CD1c-positive myeloid dendritic cell (primary cell): ENCODE measurements at regions not wholly inside any gene's neighbourhood (a gene's known extent, or its start where the extent isn't known, plus 50 kb on each side); places are given as distances from the start of the nearest gene placed in this dataset.

ENCODE experiments used
- DNase-seq: peaks from one replicate; pipeline ENCODE4 v3.0.0-alpha.2; 2016; ENCODE audit errors: extremely low spot score

DNA sequence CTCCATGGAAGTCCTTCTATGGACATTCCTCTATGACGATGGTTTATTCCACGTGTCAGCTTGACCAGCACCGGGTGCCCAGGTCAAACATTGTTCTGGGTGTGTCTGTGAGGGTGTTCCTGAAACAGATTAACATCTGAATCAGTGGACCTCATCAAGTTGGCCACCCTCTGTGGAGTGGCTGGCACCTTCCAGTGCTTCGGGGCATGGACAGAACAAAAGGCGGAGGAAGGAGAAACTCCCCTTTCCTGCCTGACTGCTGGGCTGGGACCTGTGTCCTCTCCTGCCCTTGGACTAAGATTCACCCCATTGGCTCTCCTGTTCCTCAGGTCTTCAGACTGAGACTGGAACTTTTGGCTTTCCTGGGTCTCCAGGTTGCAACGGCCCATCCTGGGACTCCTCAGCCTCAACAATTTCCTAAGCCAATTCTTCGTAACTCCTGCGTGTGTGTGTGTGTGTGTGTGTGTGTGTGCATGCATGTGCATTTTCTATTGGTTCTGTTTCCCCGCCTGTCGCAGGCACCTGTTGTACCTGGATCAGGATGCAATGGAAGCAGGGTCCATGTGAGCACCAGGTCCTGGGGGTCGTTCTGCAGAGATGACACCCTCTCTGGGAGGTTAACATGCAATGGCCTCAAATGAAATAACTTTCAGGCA, 357.2 kb upstream of the SALL3 start:
- no peak for DNase-seq

DNA sequence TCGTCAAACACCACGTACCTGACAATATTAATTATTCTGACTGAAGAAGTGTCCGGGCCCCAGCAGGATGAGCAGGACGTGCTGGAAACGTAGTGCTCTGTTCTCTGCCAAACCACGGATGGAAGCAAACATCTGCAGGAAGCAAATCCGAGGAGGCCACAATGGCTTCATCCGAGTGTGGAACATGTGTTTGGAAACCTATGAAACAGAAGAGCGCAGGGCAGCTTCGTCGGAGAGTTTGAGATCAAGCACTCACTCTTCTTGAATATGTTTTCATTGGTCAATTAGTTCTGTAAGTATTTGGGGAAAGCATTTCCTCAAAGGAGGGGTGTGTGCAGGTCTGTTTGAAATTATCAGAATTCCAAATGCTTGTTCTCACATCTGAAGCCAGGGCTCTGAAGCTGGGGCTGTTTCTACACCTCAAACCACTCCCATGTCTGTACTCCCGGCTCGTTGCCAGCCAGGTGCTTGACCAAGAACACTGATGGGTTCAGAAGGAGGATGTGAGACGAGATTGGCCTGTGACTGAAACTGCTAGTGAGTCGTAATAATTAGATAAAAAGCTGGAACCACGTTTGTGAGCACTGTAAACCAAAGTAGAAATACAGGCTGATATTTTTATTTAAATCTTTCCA, 356.6 kb upstream of the SALL3 start:
- DNase-seq: no peak

DNA sequence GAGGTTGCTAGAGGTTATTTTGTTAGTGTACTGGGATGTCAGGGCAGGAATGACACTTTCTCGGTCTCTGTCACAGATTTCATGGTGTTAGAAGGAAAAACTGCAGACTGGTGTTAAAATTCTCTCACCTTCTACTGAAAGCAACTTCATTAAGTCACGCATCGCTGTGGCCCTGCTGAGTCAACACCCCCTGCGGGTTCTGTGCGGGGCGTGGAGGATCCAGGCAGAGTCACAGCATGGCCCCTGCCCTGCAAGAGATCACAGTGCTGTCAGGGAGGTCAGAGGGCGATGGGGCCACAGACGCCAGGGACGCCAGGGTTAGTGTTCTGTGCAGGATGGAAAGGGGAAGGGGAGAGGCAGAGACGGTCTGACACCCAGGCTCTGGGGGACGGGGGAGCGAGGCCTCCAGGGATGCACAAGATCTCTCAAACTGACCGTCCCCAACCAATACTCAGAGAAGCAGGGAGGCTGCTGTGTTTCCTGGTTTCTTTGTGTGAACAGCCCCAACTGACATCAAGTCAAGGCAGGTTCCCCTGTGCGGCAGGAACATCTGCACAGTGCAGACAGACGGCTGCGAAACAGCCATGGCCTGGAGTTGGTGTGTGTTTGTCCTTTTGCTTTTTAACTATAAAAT, 354.9 kb upstream of the SALL3 start:
- DNase-seq: no peak

DNA sequence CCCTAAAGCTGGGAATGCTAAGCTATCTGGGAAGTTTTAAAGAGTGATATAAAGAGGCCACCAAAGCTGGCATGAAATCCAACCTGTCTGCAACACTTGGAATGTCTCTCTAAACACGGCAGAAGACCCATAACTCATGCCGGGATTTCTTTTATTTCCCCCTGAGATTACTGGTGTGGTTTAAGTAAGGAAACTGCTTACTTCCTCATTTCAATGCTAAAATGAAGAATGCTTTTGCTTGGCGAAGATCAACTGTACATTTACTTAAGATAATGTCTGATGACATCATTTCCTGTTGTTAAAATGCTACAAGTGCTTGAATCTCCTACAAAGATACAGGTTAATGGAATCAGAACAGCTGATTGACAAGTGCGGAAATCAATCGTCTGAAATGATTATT, 353.8 kb upstream of the SALL3 start:
- peak; percentile 24 for DNase-seq

DNA sequence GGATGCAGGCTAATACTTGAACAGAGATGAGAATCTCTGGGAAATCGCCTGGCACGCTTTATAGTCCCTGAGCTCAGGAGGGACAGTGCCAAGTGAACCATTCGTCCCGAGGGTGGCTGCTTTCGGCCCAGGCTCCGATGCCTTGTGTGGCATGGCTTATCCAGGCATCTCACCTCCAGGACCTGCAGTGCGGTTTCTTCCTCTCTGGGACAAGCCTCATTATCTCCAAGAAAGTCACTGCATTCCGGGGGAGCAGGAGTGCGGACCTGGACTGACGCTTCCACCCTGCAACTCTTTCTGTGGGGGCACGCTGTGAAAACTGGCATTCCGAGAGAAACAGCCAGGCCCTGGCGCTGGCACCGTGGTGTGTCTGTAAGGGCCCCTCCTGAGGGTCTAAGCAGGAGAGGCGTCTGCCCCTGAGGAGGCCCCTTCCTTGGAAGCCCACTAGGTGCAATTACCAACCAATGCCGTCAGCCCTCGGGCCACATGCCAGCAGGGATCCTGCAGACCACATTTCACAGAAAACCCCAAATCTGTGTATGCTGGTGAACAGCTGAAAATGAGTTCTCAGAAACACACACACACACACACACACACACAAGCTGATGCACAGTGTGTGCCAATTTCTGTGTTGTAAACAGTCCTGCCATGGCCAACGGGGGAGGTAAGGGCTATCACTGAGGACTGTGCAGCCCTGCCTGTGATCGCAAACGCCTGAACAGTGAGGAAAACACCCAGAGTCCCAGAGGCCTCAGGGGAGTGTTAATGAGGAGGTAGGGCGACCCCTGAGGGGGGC, 351.9 kb upstream of the SALL3 start:
- DNase-seq: no peak

DNA sequence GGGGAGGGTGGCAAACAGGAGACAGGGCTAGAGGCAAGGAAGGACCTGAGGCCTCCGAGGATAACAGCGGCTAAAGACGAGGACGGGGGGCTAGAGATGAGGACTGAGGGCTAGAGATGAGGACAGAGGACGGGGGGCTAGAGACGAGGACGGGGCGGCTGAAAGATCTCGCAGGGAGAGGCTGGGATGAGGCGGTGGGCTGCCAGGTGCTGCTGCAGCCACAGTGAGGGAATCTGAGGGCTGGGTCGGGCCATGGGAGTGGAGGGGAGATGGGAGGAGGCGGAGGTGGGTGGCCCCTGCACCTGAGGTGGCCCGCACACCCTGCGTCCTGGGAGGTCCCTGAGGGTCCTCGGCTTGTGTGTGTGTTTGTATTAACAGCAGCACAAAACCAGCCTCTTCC, 350.2 kb upstream of the SALL3 start:
- DNase-seq: no peak

DNA sequence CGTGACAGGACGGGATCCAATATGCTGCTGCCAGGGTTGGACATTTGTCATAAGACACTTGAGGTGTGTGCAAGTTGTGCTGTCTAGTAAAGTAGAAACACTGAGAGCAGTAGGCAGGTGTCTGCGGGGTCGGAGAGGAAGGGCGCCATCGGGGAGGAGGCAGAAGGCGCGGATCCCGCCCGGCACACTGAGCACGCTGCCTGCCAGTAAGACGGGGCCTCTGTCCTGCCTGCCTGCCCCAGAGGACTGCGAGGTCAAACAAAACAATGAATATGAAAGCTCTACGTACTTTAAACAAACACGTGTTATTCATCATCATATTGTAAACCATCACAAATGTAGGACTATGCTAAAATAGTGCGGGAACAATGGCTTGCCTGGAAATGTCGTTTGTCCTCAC, 349.3 kb upstream of the SALL3 start:
- DNase-seq: no peak

DNA sequence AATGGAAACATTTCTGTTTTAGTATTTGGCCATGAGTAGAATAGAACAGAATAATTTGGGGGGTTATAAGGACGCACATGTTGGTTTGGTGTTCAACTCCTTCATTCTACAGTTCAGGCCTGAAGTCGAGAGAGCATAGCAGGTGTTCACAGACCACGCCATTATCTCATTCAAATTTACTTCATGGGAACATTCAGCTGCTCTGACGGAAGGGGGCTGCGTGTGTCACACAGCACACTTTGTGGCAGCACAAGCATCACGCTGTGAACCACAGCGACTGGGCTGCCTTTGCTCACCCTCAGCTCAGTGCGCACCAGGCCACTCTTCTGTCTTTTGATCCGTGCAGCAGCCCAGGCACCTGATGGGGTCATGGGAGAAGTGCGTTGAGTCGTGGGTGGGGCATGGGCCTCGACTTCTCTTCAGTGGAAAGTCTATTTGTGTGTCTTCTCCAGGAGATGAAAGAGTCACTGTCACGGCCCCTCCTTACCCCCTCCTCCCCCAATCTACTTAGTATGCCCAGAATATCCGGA, 348.6 kb upstream of the SALL3 start:
- DNase-seq: no peak

DNA sequence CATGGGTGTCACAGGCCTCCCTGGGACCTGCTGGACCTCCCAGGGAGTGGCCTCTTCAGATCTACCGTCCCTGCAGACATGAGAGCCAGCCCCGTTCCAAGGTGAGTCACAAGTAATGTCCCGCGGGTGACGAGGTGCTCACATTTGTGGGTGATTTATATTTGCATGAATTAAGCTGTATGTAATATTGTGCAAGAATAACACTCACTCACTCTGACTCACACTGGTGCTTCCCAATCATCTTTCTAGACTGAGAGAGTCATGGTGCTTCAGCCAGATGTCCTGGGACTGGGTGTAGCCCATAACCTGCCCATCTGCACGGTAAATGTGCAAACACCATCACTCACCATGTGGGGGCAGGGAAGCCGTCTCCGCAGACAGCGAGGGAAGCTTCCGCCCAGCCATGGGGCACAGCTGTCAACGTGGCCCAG, 347.5 kb upstream of the SALL3 start:
- DNase-seq: peak; percentile 15

DNA sequence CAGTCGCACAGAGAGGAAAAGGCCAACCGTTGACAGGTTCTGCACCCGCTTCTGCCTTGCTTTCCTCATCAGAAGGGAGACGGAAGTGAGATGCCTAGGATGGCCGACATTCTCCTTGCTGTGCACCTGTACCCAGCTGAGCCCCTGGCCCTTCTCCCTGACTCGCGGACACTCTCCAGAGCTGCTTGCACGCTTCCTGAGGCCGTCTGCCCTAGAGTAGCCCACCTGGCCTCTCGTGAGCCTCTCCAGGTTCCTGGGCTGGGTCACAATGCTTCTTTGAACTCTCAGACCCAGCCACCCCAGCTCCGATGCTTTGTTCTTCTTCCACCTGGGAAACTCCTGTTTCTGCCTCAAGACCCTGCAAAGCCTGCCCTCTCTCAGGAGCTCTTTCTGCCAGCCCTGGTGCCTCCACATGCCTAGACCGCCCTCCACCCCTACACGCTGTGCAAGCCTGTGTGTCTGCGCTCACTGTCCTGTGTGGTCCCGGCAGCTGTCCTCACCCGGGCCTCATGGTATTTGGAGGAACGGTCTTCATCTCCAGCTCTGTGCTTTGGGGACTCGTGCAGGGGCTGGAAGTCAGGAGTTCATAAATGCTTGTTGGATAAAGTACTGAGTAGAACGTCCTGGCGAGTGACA, 345.4 kb upstream of the SALL3 start:
- DNase-seq: no peak

DNA sequence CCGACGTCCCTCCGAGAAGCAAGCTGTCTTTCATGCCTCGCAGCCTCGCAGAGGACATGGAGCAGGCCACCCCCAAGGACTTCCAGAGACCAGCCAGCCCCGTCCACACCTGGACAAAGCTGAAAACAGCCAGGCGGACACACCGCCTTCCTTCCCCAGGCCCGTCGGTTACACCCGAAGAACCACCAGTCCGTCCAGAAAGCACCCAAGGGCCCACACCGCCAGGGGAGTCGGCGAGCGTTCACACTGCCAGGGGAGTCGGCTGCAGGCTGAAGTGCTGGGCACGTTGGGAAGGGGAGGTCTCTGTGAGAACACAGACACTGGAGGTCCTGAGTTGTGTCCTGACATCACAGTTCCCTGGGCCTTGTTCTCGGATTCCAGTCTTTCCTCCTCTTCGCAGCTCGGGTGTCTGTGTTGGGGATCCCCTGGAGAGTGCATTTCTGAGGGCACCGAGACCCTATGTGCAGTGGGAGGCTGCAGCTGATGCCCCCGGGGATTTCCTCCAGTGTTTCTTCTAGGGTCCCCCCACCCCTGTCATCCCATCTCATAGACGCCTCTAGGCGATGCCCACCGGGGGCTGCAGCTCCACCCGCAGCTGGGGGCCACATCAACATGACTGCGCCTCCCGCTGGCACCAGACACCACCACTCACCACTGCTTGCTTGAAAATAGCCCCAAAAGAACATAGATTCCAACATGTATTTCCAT, 344.4 kb upstream of the SALL3 start:
- DNase-seq: no peak

DNA sequence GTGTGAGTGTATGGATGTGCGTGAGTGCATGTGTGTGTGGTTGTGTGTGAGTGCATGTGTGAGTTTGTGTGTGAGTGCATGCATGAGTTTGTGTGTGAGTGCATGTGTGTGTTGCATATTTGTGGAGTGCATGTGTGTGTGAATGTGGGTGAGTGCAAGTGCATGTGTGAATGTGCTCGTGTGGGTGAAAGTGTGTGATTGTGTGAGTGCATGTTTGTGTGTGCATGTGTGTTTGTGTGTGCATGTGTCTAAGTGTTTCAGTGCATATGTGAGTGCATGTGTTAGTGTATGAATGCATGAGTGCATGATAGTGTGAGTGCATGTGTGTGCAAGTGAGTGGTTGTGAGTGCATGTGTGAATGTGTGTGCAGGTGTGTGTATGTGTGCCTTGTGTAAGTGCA, 343.4 kb upstream of the SALL3 start:
- DNase-seq: no peak

DNA sequence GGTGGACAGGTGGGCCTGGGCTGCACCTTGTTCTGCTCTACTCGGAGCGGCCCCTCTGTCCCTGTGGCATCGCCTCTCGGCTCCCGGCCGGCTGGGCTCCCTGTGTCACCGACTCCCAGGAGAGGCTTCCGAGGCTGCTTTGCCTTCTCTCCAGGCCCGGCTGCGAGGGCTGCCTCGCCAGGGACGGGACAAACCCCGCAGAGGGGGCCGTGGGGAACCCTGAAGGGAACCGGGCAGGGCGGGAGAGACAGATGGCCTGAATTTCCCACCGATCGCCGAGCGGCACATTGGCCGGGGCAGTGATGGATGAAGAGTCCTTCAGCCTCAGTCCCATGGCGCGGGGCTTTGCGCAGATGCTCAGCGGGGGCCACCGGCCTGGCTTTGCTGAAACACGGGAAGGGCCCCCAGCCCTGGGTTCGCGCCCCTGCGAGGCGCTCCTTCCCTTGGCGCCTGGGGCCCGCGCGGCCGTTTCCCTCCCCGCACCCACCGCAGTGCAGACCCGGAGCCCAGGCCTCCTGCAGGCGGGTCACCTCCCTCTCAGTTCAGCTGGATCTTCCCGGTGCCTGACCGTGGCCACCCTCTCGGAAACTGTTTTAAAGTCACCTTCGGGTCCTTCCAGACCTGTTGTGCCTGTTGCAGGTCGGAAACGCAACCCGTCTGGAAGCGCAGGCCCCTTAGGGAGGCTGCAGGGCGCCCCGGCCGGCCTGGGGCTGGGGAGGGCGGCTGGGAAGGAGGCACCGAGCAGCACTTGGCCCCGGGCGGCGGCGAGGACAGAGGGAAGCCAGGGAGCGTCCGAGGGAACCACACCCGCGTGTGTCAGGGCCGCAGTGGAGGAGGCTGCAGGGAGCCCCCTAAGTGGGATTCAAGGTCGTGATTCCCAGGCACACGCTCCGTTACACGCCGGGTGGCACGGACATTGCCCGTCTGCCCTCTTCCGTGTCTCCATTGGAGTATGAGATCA, 341.9 kb upstream of the SALL3 start:
- DNase-seq: no peak

DNA sequence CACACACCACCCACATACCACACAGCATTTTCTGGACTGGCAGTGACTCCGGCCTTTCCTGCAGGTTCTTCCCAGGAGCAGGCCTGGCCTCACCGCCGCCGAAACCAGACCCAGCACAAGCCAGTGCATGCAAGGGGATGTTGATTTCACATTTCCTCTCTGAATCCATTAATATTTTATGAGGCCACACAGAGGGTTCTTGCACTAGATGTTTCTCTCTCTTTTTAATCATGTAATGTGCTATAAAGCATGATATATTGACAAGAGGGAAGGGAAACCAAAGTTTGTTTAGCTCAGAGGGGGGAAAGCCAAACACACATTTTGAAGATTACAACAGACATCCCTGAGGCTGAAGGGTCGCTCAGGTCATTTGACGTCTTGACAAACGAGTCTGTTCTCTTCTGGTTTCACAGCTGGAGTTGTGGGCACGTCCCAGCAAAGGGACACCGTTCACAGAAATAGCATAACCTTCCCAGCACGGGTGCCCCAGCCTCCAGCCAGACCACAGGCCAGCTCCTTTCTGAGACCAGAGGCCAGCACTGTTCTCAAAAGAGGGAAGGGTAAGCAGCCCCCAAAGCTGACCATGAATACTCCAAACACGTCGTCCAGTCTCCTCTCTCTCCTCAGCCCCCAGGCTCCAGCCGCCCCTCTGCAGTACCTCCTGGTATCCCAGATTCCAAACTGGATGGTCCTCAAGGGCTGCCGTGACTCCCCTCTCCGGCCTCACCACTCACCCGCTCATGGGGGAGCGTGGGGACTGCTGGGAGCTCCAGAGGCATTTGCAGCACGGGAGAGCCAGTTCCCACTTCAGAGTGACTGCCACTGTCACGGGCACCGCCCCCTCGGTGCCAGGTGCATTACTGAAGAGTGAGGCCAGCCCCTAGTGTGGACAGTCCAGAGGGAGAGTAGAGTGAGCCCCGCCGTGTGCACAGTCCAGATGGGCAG, 340.3 kb upstream of the SALL3 start:
- no peak for DNase-seq

DNA sequence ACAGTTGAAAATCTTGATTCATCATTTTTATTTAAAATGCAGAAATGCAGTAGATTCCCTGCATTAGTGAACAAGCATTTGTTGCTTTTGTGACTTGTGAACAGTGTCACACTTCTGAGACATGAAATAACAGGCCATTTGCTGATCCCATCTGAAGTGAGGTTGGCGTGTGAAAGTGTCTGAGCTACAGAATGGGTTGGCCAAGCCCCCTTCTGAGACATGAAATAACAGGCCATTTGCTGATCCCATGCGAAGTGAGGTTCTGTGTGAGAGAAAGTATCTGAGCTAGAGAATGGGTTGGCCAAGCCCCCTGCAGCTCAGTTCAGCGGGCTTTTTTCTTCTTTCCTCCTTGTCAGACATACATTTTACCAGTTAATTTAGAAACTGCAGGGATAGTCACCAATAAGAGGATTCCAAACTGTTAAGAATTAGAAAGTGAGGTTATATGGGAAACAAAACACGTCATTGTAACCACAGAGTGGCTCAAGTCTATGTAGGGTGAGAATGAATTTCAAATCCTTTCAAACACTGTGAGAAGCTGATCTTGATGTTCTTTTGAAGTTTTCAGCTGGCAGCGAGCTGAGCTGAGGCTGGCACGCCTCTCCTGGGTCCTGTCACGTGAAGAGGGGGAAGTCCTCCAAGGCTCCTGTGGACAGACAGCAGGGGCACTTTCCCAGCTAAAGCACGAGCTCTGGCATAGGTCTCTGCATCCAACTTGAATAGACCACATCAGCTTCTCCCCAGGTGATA, 339.2 kb upstream of the SALL3 start:
- no peak for DNase-seq

DNA sequence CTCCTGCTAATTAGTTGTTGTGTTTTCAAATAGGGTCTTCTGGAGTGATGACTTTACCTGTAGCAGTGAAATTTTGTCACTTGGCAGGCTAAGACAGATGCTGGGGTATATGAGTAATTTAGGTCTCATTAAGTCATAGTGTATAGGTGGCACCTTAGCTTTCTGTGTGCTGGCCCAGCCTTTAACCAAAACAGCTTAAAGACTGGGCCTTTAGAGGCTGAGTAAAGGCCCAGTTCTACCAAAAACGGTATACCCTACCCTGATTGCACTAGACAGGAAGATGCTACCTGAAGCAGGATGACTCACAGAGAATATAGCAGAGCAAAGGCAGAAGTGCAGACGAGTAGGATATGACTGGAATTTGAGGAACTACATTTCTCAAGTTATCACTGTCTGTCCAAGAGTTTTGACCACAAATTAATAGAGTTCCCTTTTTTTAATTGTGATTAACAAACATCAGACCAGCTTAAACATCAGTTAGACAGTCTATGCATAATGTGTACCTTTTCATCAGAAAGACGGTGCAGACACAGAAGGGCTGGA, 337.9 kb upstream of the SALL3 start:
- peak; percentile 73 for DNase-seq

DNA sequence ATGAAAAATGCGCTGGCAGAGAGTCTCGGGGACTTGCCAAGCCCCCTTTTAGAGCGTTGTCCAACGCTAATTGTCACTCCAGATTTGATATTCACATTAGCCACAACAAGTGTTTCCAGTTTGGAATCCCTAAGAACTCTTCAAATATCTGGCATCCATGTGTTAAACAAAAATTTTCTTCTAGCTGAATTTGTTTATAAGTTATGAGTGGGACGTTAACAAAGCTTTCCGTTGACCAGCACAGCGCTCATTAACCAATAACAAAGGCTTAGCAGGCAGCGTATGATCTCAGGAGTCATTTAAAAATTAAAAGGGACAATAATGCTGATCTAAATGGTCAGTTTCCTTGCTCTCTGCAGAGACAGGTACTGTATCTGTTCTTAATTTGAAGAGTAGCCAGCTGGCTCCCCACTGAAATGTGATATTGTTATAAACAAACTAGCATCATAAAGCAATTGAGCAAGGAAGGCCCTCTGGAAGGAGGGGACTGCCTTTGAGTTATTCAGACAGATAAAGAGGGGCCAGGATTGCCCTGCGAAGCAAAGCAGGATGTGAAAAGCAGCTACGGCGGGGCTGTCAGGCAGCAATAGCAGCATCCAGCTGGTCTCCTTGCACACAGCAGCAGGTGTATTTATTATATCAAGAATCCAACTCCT, 337.2 kb upstream of the SALL3 start:
- DNase-seq: no peak
